ENCODE measurements at regions not wholly inside any gene's neighbourhood (a gene's known extent, or its start where the extent isn't known, plus 50 kb on each side); places are given as distances from the start of the nearest gene placed in this dataset.

DNA sequence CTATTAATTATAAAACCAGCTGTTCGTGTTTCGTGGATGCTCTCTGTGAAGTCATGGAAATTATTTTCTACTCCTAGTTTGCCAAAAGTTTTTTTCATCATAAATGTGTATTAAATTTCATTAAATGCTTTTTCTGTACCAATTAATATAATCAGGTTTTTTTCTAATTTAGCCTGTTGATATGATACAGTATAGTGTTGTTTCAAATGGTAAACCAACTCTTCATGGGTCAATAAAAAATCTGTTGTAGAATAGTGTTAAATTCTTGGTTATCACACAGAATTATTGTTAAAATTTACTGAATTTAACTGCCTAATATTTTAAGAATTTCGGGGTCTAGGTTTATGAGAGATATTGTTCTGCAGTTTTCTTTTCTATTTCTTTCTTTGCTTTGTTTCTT, 505.9 kb upstream of the MANEA start:
- no peak for DNase-seq (ENCODE audit: low read depth in 4 of 4, low spot score in 1 of 4)

DNA sequence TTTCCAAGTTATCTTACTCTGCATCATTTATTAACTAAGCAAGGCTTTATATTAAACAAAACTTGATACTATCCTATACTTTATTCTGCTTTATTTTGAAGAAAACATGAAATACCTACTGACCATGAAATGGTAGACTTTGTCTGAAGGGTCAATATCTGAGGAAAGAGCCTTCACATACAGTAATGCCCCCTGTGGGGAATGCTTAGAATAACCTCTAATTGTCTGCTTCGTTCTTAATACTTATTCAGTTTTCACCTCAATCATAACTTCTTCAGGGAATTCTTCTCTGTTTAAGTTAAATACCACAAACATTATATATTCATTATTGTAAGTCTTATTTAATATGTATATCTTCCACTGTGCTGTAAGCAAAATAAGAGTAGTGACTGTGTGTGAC, 498.9 kb upstream of the MANEA start:
- no peak for DNase-seq (ENCODE audit: low read depth in 4 of 4, low spot score in 1 of 4)

DNA sequence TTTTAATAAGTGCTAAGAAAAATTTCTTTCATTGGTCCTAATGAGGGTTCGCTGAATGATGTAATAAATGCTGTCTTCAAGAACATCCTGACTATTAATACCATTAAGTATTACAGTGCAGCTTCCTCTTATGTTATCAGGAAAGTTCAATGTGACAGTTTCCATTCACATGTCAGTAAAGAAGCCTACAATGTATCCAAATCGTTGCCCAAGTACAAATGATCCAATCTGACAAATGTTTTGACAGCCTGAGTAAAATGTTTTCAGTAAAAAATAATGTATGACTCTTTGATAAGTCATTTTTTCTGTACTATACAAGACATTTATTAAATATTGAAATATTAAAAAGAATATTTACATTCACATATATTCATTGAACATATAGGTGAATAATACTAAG, 496.1 kb upstream of the MANEA start:
- no peak for DNase-seq (ENCODE audit: low read depth in 4 of 4, low spot score in 1 of 4)

DNA sequence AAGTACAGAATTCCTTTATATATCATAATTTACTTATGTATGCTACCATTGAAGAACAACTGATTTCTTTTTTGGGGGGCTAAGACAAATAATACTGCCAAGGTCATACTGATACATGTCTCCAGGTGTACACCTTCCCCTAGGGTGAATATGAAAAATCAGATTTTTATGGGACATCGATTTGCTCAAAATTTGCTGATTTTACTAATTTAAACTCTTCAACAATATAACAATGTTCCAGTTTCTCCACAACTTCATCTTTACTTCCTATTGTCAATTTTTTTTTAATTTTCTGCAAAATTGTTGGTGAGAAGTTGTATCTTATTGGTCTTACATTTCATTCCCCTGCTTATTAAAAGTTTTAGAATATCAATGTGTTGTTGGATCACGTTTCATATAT, 495.4 kb upstream of the MANEA start:
- DNase-seq (ENCODE audit: low read depth in 4 of 4, low spot score in 1 of 4), result no peak

DNA sequence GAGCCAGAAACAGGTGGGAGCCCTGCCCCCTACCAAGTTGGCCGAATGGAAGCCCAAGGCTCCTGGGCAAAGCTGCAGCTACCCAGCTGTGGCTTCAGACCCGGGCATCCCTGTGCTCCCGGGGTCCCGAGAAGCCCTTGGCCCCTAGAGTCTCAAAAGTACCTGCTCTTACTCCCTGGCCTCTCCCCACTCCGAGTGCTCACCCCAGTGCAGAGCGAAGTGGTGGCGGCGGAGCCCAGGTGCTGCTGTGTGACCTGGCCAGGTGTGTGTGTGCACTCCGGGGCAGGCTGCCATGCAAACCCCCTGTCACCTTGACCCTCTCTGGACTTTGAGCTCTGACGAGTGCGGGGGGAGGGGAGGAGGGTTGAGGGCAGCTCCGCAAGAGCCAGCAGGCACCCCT, 493.8 kb upstream of the MANEA start:
- no peak for DNase-seq (ENCODE audit: low read depth in 4 of 4, low spot score in 1 of 4)

DNA sequence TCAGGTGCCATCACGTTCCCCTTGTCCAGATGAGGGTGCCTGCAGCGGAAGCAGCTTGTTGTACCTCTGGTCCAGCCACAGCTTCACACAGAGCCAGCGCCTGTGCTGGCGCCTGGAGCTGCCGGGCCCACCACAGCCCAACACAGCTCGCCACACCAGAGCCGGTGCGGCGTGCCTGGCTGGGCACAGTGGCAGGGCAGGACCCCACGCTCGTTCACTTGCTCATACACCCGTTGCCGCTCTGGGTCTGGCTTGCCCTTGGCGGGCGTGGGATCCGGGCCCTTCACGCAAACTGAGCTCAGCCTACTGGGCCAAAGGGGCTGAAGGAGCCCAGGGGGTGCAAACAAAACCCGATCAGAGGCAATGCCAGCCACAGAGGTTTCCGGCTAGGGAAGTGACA, 492.5 kb upstream of the MANEA start:
- no peak for DNase-seq (ENCODE audit: low read depth in 4 of 4, low spot score in 1 of 4)

DNA sequence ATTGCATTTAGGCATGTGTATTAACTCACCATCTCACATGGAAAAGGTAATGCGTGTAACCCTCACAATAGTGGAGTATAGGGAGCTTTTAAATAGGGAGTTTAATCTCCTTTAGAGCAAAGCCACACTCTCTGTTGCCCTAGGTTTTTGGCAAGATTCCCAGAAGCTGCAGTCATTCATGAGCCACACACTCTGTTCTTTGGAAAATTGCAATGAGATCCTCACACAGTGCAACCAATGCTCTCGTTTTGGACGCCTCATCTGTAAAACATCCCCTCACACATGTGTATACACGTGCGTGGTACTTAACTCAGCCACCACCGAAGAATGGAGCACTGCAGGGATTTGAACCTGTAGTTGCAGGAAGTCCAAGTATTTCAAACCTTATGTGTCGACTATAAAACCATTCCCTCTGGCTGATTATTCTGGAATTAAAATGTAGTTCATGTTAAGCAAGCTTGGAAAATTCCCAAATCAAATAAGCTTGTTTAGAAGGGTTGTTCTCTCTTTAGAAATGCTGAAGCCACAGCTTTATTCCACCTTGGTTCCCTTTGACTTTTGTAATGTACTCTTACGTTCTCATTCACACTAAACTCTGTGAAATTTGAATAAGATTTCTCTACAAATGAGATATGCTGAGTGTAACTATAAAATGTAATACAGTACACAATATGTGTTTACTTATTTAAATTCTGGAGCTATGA, 489.8 kb upstream of the MANEA start:
- no peak for DNase-seq (ENCODE audit: low read depth in 4 of 4, low spot score in 1 of 4)

DNA sequence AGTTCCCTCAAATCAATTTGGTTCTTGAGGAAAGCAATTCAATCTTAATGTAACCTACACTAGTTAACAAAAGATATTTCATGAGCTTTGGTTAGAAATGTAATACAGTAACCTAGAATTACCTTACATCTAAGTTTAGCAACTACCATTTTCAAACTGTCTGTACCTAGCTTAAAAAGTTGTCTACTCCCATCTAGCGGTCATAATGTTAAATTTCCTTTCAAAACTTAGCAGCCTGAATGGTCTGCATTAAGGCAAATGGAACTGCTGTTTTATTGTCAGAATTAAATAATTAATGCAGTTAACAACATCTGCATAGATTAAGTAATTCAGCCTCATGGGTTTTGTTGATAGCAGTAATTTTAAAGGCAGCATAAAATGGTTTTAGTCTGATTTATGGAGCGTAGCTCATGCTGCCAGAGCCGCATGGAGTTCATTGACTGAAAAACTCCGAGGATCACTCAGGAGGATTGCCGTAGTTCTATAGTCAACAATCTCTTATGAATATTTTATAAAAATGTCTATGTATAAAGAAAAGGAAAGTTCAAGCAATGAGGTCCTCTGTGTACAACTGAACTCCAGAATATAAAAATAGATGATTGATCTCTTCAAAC, 485.4 kb upstream of the MANEA start:
- no peak for DNase-seq (ENCODE audit: low read depth in 4 of 4, low spot score in 1 of 4)

DNA sequence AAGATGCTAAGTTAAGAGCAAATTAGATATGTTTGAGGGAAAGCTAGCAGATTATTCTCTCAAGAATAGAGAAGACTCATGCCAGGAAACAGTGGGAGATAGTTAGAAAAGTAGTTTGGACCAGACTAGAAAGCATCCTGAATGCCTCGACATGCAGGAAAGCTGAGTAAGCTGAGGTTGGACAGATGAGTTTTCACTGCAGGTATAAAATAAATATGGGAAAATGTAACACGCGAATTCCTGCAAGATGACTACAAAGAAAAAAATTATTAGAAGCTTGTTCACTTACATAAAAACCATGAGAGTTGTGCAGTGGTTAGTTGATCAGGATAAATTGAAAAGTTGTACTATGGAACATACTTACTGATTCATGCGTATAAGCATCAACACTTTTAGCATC, 484.2 kb upstream of the MANEA start:
- no peak for DNase-seq (ENCODE audit: low read depth in 4 of 4, low spot score in 1 of 4)

DNA sequence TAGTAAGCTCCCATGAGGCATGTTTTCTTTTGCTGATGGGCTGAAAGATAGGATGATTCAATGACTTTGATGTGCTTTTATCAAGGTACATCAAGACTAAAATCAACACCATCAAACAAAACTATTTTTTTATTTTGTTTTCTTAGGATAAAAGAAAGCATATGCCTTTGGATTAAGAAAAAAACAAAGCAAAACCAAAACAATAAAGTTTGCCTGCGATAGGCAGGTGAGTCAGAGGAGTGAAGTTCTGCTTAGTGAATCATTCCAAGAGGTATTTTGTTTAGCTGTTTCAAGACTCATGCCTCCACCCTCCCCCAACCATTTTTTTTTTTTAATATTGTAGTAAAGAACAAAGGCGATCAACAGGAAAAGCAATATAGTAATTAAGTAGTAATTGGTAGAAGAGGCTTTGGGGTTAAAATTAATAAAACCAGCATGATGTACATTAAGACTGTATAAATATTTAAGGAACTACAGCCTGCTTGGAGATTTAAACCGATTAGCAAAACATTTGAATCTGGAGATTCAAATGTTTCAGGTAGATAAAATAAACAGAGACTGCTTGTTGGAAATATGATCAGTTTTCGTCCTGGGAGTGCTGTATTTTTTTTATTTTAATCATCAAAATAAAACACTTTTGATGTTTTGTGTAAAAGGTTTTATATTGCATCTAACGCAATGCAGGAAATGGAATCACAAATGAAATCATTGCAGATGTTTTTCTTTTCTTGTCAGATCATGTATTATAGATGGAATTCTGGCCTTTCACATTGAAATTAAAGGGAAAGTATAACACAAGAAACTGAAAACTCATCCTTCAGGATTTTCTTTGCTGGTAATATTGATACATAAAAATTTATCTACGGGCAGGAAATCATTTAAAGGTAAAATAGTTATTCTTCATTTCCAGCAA, 482.3 kb upstream of the MANEA start:
- no peak for DNase-seq (ENCODE audit: low read depth in 4 of 4, low spot score in 1 of 4)

DNA sequence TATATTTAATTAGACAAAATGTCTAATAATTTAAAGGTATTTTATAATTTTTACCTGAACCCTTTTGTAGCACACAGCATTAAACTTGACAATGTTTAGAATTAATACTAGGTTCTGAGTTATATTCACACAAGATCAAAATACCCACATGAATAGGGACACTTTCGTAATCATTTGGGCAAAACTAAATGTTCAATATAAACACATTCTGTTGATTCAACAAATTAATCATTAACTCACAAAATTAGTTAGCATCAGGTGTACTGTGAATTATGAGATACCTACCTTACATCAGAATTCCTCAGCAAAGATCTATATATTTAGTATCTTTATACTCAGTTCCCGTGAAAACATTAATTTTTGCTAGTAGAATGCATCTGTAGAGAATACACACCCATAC, 481.5 kb upstream of the MANEA start:
- DNase-seq (ENCODE audit: low read depth in 4 of 4, low spot score in 1 of 4), result no peak

DNA sequence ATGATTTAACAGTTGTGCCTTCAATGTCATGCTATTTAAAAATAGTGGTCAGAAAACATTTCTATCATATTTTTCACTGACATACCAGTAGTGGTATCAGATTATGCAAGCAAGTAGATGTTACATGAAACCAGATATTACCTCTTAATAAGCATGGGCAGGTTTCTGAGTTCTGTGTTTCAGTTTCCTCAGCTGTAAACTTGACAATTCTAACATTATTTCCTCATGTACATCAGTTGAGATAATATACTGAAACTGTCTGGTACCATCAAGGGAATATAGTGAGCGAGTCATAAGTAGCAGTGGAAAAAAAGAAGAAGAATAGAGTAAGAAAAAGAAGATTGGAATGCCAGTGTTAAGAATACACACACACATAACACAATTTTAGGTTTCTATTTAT, 477.9 kb upstream of the MANEA start:
- DNase-seq (ENCODE audit: low read depth in 4 of 4, low spot score in 1 of 4), result no peak

DNA sequence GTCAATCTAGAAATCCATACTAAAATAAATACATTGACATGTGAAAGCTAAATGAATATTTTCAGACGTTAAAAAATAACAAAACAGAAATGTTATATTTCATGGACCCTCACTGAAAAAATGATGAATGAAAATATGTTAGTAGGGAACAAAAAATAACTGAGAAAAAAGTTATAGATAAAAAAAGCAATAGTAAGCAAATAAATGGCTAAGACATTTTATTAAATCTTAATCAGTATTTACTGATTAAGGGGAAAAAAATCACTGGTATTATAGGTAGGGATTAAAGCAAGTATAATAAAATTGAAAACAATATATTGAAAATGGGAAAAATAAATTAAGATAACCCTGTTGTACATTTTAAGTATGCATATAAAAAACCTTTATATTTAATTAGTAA, 468.1 kb upstream of the MANEA start:
- DNase-seq (ENCODE audit: low read depth in 4 of 4, low spot score in 1 of 4), result no peak

DNA sequence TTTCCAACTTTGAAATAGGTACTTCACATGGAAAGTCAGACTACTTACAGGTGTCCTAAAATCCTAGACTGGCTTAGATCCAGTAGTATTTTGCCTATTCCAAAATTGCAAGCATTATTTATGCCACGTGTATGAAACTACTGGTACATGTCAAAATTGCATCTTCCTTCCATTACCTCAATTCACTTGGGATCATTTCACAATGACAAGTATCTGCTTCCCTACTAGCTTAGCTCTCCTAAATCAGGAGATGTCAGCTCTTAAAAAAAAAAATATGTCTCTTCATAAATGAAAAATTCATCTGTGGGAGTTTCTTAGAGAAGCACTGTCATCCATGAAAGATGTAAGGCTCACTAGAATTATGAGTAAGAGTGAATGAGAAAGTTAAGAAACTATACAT, 466.6 kb upstream of the MANEA start:
- no peak for DNase-seq (ENCODE audit: low read depth in 4 of 4, low spot score in 1 of 4)

DNA sequence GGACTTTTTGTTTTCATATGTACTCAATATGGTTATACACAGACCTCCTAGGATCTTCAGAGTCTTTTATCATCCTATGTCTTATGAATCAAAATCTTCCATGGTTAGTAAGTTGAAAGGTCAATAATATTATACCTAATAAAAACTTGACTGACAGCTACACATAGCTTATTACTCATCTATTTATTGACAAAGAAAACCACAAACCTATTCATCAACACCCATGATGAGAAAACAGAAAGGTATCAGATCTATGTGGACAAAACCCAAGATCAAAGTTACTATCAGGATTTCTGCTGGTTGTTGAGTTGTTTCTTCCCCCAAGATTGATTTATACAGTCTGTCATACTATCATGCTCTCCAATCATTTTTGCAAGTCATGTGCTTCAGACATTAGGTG, 460.1 kb upstream of the MANEA start:
- no peak for DNase-seq (ENCODE audit: low read depth in 4 of 4, low spot score in 1 of 4)

DNA sequence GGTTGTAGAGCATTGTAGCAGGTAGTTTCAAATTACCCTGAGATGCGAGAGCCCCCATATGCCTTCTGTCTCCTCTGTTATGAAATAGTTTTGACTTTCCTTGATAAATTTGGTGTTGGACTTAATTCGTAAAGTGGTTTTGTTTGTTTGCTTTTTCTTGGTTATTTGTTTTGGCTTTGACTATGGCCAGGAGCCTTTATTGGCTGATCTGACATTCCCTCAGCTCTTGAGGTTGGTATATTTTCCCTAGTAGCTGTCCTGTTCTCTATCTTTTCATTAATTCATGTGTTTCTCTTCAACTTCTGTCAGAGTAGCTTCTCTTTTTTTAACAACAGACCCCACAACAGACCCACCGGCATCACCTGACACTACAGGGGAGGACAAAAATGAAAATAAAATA, 457.4 kb upstream of the MANEA start:
- DNase-seq (ENCODE audit: low read depth in 4 of 4, low spot score in 1 of 4), result no peak

DNA sequence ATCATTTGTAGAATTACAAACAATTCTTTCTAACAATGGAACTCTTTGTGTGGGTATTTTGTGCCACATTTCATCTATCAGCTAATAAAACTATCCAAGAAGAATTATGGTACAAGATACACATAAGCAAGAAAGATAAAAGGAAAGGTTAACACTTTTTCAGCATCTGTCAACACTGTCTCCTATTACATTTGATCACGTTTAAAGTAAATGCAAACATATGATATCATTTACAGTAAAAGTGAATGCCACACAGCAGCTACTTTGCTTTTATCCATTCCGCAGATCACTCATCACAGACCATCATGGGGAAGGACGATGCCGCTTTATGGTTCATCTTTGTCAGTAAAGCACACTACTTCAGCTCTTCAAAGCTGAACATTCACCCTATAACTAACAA, 456.4 kb upstream of the MANEA start:
- no peak for DNase-seq (ENCODE audit: low read depth in 4 of 4, low spot score in 1 of 4)

DNA sequence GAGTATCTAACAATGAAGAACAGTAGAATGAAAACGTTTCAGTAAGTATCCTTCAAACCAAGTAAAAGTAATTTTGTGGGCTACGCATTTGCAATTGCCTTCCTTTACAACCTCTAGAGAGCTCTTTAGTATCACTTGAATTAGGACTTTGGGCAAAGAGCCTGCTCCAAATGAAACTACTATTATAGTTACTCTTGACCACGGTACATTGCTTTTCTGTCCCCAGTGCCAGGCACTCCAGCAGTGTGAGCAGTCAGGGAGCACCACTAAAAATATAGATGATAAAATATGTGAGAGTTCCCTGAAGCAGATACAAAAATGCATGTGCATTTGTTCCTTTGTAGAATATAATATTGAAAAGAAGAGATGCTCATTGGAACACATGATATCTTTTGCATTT, 450.1 kb upstream of the MANEA start:
- no peak for DNase-seq (ENCODE audit: low read depth in 4 of 4, low spot score in 1 of 4)

DNA sequence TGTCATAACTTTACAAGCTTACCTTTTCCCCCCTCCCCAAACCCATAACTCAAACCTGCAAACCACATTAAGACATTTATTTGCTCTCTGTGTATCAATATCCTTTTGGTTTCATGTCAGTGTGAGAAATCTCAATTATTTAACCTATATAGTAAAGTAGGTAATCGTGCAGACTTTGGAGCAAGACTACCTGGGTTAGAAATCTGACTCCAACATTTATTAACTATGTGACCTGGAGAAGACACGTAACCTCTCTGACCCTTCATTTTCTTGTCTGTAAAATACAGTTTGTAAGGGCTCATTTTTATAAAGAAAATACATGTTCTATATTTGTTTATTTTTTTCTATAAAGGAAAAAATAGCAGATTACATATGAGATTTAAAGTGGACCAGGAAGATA, 448.9 kb upstream of the MANEA start:
- no peak for DNase-seq (ENCODE audit: low read depth in 4 of 4, low spot score in 1 of 4)

DNA sequence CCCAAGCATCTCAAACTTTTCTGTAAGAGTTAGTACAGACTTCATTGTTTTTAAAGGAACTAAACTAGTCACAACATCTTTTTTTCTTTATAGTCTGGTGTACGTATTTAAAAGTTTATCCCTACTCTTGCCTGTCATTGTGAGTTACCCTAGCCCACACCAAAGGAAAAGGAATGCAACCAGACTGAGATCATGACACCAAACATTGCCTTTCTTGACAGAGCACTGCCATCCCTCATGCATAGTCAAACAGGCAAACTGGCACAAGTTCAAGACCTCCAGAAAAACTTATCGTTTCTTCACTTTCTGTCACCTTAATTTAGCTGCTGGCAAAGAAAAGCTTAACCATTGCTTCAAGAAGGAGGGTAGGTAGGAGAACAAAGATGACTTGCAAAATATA, 448.4 kb upstream of the MANEA start:
- no peak for DNase-seq (ENCODE audit: low read depth in 4 of 4, low spot score in 1 of 4)

DNA sequence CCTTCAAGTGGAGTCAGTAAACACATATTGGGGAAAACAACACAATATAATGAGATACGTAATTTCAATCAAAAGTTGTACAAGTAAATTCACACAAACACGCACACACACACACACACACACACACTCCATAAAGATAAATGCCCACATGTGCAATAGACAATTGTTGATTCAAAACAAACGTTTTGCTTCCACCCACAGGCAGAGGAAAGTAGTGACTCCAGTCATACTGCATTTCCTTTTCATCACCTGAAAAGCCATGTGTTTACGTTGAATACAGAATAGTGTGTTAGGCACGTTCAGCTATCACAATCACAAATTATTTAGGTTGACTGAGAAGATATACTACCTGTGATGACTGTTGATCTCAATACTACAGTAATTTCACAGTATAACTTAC, 443.8 kb upstream of the MANEA start:
- no peak for DNase-seq (ENCODE audit: low read depth in 4 of 4, low spot score in 1 of 4)

DNA sequence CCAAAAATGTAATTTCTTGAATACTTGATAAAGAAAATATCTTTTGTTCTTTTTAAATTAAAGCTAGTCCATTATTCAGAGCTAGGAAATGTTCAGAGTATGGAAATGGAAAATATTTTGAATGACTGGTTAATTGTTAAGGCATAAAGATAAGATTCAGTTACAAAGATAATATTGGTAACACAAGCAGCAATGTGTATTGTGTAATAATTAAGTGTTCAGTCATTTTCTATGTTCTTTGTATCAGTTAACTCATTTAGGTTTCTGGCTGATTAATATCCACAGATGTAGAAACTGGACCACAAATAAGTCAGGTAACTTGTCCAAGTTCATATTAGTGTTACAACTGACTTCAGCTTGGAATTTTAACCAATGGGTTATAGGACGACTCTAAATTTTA, 442.2 kb upstream of the MANEA start:
- no peak for DNase-seq (ENCODE audit: low read depth in 4 of 4, low spot score in 1 of 4)
